ENCODE measurements at regions not wholly inside any gene's neighbourhood (a gene's known extent, or its start where the extent isn't known, plus 50 kb on each side); places are given as distances from the start of the nearest gene placed in this dataset.

DNA sequence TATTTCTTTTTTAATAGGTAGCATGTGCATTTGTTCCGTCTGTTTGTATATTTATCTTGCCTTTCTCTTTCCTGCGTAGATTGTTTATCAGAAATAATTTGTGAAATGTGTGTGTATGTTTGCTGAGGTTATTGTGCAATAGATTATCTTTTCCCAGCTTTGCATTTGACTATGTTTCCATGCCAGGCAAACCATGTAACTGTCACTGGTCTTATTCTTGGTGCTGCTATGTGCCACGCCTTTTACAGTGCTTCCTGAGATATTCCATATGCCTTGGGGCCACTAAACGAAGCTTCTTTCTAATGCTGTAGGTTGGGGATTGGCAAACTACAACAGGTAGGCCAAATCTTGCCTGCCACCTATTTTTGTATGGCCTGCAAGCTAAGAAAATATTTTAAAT, 598.8 kb downstream of the PLPP3 start:
- H3K9me3 Mint-ChIP-seq: peaks cover 8% of the 10 kb centered on the region
- TF ChIP-seq, protein P1, sequence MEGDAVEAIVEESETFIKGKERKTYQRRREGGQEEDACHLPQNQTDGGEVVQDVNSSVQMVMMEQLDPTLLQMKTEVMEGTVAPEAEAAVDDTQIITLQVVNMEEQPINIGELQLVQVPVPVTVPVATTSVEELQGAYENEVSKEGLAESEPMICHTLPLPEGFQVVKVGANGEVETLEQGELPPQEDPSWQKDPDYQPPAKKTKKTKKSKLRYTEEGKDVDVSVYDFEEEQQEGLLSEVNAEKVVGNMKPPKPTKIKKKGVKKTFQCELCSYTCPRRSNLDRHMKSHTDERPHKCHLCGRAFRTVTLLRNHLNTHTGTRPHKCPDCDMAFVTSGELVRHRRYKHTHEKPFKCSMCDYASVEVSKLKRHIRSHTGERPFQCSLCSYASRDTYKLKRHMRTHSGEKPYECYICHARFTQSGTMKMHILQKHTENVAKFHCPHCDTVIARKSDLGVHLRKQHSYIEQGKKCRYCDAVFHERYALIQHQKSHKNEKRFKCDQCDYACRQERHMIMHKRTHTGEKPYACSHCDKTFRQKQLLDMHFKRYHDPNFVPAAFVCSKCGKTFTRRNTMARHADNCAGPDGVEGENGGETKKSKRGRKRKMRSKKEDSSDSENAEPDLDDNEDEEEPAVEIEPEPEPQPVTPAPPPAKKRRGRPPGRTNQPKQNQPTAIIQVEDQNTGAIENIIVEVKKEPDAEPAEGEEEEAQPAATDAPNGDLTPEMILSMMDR (IDR thresholded peaks at IDR 0.05): no peak
- no peak for DNase-seq
- H3K27me3 Mint-ChIP-seq (ENCODE audit: low read depth, poor library complexity): peaks cover 6% of the 10 kb centered on the region
- H3K4me3 Mint-ChIP-seq: no peak overlapping the region
- H3K4me1 Mint-ChIP-seq: no peaks in the 10 kb centered on the region
- H3K36me3 Mint-ChIP-seq (ENCODE audit: low read depth): no peaks in the 10 kb centered on the region
- H3K27ac Mint-ChIP-seq: no peak overlapping the region

DNA sequence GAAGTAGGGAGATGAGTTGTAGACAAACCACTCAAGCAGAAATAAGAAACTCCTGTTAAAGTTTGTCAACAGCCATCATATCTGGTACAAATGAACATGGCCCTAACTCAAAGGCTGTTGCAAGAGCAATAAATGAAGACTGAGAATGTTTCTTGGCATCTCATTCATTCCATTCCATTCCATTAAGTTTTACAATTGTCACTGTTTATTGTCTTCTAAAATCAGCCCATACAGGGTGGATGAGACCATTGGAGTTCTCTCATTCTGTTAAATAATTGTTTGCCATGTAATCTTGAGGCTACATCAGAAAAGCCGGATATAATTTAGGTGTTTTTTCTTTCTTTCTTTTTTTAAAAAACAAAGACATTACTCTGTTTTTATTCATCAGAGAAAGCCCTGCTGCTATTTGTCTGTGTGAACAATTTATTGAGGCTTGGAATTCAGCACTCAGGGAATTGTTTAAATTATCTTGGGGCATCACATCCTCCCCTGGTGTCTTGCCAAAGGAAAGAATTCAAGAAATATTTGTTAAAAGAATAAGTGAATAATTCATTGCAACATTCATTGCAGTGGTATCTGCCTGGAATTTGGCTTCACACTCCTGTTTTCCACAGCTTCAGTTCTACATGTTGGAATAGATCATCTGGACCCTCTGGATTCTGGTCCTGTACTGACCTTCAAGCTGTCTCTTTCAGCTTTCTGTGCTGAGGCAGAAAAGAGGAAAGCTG, 604.5 kb downstream of the PLPP3 start:
- Mint-ChIP-seq H3K27me3 (ENCODE audit: low read depth, poor library complexity) (peaks cover 5% of the 10 kb centered on the region), H3K36me3 (ENCODE audit: low read depth) (no peaks in the 10 kb centered on the region), H3K27ac (no peak overlapping the region), H3K4me1 (no peaks in the 10 kb centered on the region), H3K9me3 (peaks cover 11% of the 10 kb centered on the region), H3K4me3 (no peak overlapping the region)
- no peak for DNase-seq
- TF ChIP-seq, protein P1 (IDR thresholded peaks at IDR 0.05): no peak

DNA sequence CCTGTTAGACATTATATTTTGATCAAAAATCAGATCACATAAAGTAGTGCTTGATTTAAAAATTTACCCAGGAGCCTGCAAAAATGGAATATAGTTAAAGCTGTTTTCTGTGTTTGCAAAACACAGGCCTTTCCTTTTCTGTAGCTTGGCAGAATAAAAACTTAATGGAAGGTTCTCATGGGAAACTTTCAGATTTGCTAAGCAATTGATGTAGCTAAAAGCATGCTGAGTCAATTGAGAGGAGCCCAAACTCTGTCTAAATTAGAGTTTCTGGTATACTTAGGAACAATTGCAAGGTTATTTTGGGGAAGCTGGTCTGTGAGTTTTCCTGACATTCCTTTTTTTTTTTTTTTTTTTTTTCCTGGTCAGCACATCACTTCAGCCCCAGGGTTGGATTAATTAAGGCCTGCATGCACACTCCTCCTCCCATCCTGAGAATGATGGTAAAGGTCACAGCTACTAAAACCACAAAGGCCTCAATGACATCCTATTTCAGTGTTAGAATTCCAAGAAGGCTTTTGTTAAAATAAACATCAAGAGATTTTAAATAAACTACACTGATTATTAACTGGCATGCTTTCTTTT, 608.7 kb downstream of the PLPP3 start:
- Mint-ChIP-seq H3K27ac (no peak overlapping the region), H3K9me3 (peaks cover 7% of the 10 kb centered on the region), H3K36me3 (ENCODE audit: low read depth) (no peaks in the 10 kb centered on the region), H3K4me3 (no peak overlapping the region), H3K4me1 (peaks cover 11% of the 10 kb centered on the region), H3K27me3 (ENCODE audit: low read depth, poor library complexity) (peaks cover 2% of the 10 kb centered on the region)
- no peak for DNase-seq
- TF ChIP-seq, protein P1 (IDR thresholded peaks at IDR 0.05): no peak

DNA sequence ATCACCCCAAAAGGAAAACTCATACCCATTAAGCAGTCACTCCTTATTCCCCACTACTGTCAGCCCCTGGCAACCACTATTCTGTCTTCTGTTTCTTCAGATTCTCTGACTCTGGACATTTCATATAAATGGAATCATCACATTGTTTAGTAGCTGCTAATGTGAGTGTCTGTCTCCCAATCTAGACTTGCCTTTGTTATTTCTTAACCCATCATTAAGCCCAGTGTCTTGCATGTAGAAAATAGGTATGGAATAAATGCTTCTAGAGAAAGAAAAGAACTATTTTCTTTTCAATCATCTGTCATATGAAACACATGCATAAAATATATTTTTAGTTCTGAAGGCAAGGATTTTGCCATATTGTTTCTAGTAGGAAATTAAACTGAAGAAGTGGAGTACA, 610.0 kb downstream of the PLPP3 start:
- Mint-ChIP-seq H3K27ac (no peak overlapping the region), H3K9me3 (peaks cover 7% of the 10 kb centered on the region), H3K27me3 (ENCODE audit: low read depth, poor library complexity) (peaks cover 6% of the 10 kb centered on the region), H3K36me3 (ENCODE audit: low read depth) (no peaks in the 10 kb centered on the region), H3K4me1 (peaks cover 11% of the 10 kb centered on the region), H3K4me3 (no peak overlapping the region)
- TF ChIP-seq, protein P1 (IDR thresholded peaks at IDR 0.05): no peak
- DNase-seq: no peak

DNA sequence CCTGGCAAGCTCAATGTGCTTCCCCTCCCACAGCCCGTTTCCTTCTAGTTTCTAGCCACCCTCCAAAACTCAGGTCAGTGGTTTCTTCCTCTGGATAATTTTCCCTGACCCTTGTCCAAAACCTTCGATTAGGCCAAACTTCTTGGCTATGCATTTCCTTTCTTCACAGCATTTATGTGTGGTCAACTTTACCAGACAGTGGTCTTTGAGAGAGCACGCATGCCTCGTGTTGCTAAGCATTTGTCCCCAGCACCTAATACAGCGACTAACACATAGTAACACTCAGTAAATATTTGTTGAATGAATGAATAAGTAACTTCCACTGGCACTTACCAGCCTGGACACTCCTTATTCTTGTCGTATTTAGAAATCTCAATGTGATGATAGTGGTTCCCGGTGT, 610.7 kb downstream of the PLPP3 start:
- H3K27ac Mint-ChIP-seq: peak overlapping the region; percentile 53
- TF ChIP-seq, protein P1 (IDR thresholded peaks at IDR 0.05): no peak
- H3K36me3 Mint-ChIP-seq (ENCODE audit: low read depth): no peaks in the 10 kb centered on the region
- DNase-seq: no peak
- H3K27me3 Mint-ChIP-seq (ENCODE audit: low read depth, poor library complexity): peaks cover 6% of the 10 kb centered on the region
- H3K9me3 Mint-ChIP-seq: peaks cover 7% of the 10 kb centered on the region
- no peak overlapping the region for H3K4me3 Mint-ChIP-seq
- peaks cover 11% of the 10 kb centered on the region for H3K4me1 Mint-ChIP-seq

All from nephron progenitor cell (in vitro differentiated cells).